ENCODE measurements at regions not wholly inside any gene's neighbourhood (a gene's known extent, or its start where the extent isn't known, plus 50 kb on each side); places are given as distances from the start of the nearest gene placed in this dataset.

DNA sequence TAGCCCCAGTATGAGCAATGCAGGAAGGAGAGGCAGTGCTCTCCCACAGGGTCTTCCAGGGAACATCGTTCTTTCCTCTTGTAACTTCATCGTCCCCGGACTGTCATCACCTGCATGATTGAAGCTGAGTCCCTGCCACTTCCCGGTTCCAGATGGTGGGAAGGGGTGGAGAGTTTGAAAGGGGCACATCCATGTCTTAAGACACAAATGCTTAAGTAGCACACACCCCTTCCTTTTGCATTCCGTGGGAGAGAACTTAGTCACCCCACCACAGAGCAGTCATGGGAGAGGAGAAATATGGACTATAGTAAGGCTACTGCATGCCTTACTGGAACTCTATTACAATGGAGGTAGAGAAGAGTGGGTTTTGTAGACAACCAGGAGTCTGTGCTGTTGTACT lies 165.3 kb upstream of the GAS1 start:
- Histone ChIP-seq H2AFZ (ENCODE audit: low read length) (peak overlapping the region; percentile 52), H3K36me3 (ENCODE audit: insufficient read depth, low read length) (no peaks in the 10 kb centered on the region), H3K27me3 (ENCODE audit: insufficient read depth, low read length) (no peaks in the 10 kb centered on the region), H3K9me3 (ENCODE audit: low read depth, low read length) (peaks cover 2% of the 10 kb centered on the region), H3K4me3 (ENCODE audit: insufficient read depth, low read length) (no peak overlapping the region), H4K20me1 (ENCODE audit: insufficient read depth, low read length) (no peaks in the 10 kb centered on the region), H3K4me2 (ENCODE audit: insufficient read depth, low read length) (no peak overlapping the region), H3K4me1 (ENCODE audit: insufficient read depth, low read length) (peaks cover 29% of the 10 kb centered on the region), H3K27ac (ENCODE audit: low read depth, low read length) (peak overlapping the region; percentile 20), H3K79me2 (ENCODE audit: insufficient read depth, low read length) (no peaks in the 10 kb centered on the region)
- no peak for DNase-seq (ENCODE audit: insufficient read length, low spot score, missing footprints)
- TF ChIP-seq, protein P1, sequence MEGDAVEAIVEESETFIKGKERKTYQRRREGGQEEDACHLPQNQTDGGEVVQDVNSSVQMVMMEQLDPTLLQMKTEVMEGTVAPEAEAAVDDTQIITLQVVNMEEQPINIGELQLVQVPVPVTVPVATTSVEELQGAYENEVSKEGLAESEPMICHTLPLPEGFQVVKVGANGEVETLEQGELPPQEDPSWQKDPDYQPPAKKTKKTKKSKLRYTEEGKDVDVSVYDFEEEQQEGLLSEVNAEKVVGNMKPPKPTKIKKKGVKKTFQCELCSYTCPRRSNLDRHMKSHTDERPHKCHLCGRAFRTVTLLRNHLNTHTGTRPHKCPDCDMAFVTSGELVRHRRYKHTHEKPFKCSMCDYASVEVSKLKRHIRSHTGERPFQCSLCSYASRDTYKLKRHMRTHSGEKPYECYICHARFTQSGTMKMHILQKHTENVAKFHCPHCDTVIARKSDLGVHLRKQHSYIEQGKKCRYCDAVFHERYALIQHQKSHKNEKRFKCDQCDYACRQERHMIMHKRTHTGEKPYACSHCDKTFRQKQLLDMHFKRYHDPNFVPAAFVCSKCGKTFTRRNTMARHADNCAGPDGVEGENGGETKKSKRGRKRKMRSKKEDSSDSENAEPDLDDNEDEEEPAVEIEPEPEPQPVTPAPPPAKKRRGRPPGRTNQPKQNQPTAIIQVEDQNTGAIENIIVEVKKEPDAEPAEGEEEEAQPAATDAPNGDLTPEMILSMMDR (IDR thresholded peaks at IDR 0.05; ENCODE audit: extremely low read depth, low read depth, low read length) = no peak

DNA sequence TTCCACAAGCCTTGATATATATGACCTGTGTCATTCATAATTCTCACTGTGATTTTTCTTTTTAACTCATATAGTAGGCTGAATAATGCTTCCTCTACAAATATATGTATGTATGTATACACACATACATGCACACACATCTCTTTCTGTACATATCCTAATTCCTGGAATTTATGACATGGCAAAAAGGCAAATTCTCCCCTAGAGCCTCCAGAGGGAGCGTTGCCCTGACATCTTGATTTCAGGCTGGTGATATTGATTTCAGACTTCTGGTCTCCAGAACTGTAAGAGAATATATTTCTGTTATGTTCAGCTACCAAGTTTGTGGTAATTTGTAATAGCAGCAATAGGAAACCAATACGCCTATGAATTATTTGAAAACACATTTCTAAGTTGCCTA lies 166.6 kb upstream of the GAS1 start:
- no peak overlapping the region for H2AFZ ChIP-seq (ENCODE audit: low read length)
- no peak overlapping the region for H3K4me3 ChIP-seq (ENCODE audit: insufficient read depth, low read length)
- peaks cover 2% of the 10 kb centered on the region for H3K9me3 ChIP-seq (ENCODE audit: low read depth, low read length)
- H3K27ac ChIP-seq (ENCODE audit: low read depth, low read length) = no peak overlapping the region
- TF ChIP-seq, protein P1 (IDR thresholded peaks at IDR 0.05; ENCODE audit: extremely low read depth, low read depth, low read length) = peak; percentile 22
- H3K27me3 ChIP-seq (ENCODE audit: insufficient read depth, low read length) = no peaks in the 10 kb centered on the region
- DNase-seq (ENCODE audit: insufficient read length, low spot score, missing footprints) = no peak
- no peaks in the 10 kb centered on the region for H3K36me3 ChIP-seq (ENCODE audit: insufficient read depth, low read length)
- no peaks in the 10 kb centered on the region for H3K79me2 ChIP-seq (ENCODE audit: insufficient read depth, low read length)
- peaks cover 25% of the 10 kb centered on the region for H3K4me1 ChIP-seq (ENCODE audit: insufficient read depth, low read length)
- H3K4me2 ChIP-seq (ENCODE audit: insufficient read depth, low read length) = no peak overlapping the region
- H4K20me1 ChIP-seq (ENCODE audit: insufficient read depth, low read length) = no peaks in the 10 kb centered on the region

DNA sequence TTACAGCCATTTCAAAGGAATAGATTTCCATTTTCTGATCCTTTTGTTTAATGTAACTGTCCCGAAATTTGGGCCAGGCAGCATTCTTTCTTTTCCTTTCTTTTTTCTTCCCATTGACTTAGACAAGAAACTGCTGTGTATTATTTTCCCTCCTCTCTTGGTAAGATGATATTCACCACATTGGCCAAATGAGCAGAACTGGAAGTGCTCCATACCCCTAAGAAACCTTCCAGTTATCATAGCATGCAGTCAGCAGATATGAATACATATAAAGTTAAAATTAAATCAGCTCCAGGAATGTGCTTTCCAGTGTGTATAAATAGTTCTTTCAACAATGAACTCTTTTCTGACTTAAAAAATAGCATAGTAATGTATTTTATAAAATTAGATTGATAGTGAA lies 168.5 kb upstream of the GAS1 start:
- peaks cover 24% of the 10 kb centered on the region for H3K4me1 ChIP-seq (ENCODE audit: insufficient read depth, low read length)
- H3K36me3 ChIP-seq (ENCODE audit: insufficient read depth, low read length) = no peaks in the 10 kb centered on the region
- no peaks in the 10 kb centered on the region for H3K27me3 ChIP-seq (ENCODE audit: insufficient read depth, low read length)
- H3K4me2 ChIP-seq (ENCODE audit: insufficient read depth, low read length) = no peak overlapping the region
- no peak for DNase-seq (ENCODE audit: insufficient read length, low spot score, missing footprints)
- no peak overlapping the region for H2AFZ ChIP-seq (ENCODE audit: low read length)
- H3K79me2 ChIP-seq (ENCODE audit: insufficient read depth, low read length) = no peaks in the 10 kb centered on the region
- H4K20me1 ChIP-seq (ENCODE audit: insufficient read depth, low read length) = no peaks in the 10 kb centered on the region
- no peak overlapping the region for H3K27ac ChIP-seq (ENCODE audit: low read depth, low read length)
- TF ChIP-seq, protein P1 (IDR thresholded peaks at IDR 0.05; ENCODE audit: extremely low read depth, low read depth, low read length) = no peak
- H3K9me3 ChIP-seq (ENCODE audit: low read depth, low read length) = peaks cover 2% of the 10 kb centered on the region
- no peak overlapping the region for H3K4me3 ChIP-seq (ENCODE audit: insufficient read depth, low read length)

DNA sequence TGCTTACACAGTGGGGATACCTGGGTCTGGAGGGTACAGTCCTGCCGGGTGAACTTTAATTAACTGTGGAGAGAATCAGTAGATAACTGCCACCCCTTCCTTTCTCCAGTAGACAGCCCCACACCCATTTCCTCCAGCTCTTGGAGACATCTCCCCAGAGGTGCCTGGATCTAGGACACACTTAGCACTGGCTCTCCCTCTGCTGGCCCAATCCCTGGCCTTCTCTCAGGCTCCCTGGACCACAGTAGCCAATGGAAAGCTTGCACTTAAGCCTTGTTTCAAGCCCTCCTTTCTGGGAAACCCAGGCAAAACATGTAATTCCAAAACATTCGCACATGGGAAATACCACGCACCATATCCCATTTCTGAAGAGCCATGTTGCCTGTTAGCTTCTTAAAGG lies 169.2 kb upstream of the GAS1 start:
- Histone ChIP-seq H3K9me3 (ENCODE audit: low read depth, low read length) (no peaks in the 10 kb centered on the region), H2AFZ (ENCODE audit: low read length) (no peak overlapping the region), H4K20me1 (ENCODE audit: insufficient read depth, low read length) (no peaks in the 10 kb centered on the region), H3K27me3 (ENCODE audit: insufficient read depth, low read length) (no peaks in the 10 kb centered on the region), H3K4me3 (ENCODE audit: insufficient read depth, low read length) (no peak overlapping the region), H3K4me1 (ENCODE audit: insufficient read depth, low read length) (peaks cover 27% of the 10 kb centered on the region), H3K36me3 (ENCODE audit: insufficient read depth, low read length) (no peaks in the 10 kb centered on the region), H3K4me2 (ENCODE audit: insufficient read depth, low read length) (no peak overlapping the region), H3K79me2 (ENCODE audit: insufficient read depth, low read length) (no peaks in the 10 kb centered on the region), H3K27ac (ENCODE audit: low read depth, low read length) (no peak overlapping the region)
- TF ChIP-seq, protein P1 (IDR thresholded peaks at IDR 0.05; ENCODE audit: extremely low read depth, low read depth, low read length) = no peak
- no peak for DNase-seq (ENCODE audit: insufficient read length, low spot score, missing footprints)

All from osteoblast (primary cell).